H1 (cell line): ENCODE measurements at regions not wholly inside any gene's neighbourhood (a gene's known extent, or its start where the extent isn't known, plus 50 kb on each side); places are given as distances from the start of the nearest gene placed in this dataset.

Experiments used
- EGR1 ChIP-seq: IDR thresholded peaks from 2 replicates; pipeline ENCODE4 v1.6.1; 2011; ENCODE audit warnings: low read depth, low read length, borderline replicate concordance
- HDAC6 ChIP-seq: IDR thresholded peaks from one replicate; pipeline ENCODE4 v1.7.1; 2012; ENCODE audit warnings: low read depth, mild to moderate bottlenecking, inconsistent platforms, low read length, moderate library complexity
- KDM1A ChIP-seq: fragments of 200-600, 300-600 bp; sonication (generic); IDR thresholded peaks from 2 replicates; pipeline ENCODE4 v1.7.1; 2016; ENCODE audit warnings: mild to moderate bottlenecking, low read length, borderline replicate concordance
- SP1 ChIP-seq: IDR thresholded peaks from 2 replicates; pipeline ENCODE4 v1.6.1; 2011; ENCODE audit warnings: low read depth, low read length
- SP2 ChIP-seq: IDR thresholded peaks from 2 replicates; pipeline ENCODE4 v1.6.1; 2012; ENCODE audit warnings: mild to moderate bottlenecking, low read length, inconsistent platforms
- TF ChIP-seq, protein P1 (sequence below): fragments of 300-600 bp; sonication (generic); IDR thresholded peaks from 2 replicates; pipeline ENCODE4 v1.7.1; 2012; ENCODE audit warnings: low read length, moderate library complexity, mild to moderate bottlenecking, inconsistent platforms; ENCODE audit not compliant: insufficient replicate concordance

DNA sequence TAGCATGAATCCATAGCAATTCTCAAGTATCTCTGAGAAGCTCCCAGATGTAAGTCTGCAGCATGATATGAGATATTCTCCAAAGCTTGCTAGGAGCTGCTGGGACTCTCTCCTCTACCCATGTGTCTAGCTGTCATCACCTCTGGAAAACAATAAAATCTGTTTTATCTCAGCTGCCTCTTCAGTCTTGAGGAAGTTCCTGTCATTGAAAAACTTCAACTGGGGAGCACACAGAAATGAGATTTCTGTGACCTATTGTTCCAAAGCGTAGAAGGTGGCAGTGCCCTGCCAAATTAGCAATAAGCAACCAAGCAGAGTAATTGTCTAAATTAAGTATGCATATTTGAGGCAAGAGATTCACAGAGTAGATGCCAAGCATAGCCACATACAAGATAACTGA lies 1380.6 kb upstream of the RAG2 start (continued):
- TF ChIP-seq, protein P1, sequence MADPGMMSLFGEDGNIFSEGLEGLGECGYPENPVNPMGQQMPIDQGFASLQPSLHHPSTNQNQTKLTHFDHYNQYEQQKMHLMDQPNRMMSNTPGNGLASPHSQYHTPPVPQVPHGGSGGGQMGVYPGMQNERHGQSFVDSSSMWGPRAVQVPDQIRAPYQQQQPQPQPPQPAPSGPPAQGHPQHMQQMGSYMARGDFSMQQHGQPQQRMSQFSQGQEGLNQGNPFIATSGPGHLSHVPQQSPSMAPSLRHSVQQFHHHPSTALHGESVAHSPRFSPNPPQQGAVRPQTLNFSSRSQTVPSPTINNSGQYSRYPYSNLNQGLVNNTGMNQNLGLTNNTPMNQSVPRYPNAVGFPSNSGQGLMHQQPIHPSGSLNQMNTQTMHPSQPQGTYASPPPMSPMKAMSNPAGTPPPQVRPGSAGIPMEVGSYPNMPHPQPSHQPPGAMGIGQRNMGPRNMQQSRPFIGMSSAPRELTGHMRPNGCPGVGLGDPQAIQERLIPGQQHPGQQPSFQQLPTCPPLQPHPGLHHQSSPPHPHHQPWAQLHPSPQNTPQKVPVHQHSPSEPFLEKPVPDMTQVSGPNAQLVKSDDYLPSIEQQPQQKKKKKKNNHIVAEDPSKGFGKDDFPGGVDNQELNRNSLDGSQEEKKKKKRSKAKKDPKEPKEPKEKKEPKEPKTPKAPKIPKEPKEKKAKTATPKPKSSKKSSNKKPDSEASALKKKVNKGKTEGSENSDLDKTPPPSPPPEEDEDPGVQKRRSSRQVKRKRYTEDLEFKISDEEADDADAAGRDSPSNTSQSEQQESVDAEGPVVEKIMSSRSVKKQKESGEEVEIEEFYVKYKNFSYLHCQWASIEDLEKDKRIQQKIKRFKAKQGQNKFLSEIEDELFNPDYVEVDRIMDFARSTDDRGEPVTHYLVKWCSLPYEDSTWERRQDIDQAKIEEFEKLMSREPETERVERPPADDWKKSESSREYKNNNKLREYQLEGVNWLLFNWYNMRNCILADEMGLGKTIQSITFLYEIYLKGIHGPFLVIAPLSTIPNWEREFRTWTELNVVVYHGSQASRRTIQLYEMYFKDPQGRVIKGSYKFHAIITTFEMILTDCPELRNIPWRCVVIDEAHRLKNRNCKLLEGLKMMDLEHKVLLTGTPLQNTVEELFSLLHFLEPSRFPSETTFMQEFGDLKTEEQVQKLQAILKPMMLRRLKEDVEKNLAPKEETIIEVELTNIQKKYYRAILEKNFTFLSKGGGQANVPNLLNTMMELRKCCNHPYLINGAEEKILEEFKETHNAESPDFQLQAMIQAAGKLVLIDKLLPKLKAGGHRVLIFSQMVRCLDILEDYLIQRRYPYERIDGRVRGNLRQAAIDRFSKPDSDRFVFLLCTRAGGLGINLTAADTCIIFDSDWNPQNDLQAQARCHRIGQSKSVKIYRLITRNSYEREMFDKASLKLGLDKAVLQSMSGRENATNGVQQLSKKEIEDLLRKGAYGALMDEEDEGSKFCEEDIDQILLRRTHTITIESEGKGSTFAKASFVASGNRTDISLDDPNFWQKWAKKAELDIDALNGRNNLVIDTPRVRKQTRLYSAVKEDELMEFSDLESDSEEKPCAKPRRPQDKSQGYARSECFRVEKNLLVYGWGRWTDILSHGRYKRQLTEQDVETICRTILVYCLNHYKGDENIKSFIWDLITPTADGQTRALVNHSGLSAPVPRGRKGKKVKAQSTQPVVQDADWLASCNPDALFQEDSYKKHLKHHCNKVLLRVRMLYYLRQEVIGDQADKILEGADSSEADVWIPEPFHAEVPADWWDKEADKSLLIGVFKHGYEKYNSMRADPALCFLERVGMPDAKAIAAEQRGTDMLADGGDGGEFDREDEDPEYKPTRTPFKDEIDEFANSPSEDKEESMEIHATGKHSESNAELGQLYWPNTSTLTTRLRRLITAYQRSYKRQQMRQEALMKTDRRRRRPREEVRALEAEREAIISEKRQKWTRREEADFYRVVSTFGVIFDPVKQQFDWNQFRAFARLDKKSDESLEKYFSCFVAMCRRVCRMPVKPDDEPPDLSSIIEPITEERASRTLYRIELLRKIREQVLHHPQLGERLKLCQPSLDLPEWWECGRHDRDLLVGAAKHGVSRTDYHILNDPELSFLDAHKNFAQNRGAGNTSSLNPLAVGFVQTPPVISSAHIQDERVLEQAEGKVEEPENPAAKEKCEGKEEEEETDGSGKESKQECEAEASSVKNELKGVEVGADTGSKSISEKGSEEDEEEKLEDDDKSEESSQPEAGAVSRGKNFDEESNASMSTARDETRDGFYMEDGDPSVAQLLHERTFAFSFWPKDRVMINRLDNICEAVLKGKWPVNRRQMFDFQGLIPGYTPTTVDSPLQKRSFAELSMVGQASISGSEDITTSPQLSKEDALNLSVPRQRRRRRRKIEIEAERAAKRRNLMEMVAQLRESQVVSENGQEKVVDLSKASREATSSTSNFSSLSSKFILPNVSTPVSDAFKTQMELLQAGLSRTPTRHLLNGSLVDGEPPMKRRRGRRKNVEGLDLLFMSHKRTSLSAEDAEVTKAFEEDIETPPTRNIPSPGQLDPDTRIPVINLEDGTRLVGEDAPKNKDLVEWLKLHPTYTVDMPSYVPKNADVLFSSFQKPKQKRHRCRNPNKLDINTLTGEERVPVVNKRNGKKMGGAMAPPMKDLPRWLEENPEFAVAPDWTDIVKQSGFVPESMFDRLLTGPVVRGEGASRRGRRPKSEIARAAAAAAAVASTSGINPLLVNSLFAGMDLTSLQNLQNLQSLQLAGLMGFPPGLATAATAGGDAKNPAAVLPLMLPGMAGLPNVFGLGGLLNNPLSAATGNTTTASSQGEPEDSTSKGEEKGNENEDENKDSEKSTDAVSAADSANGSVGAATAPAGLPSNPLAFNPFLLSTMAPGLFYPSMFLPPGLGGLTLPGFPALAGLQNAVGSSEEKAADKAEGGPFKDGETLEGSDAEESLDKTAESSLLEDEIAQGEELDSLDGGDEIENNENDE, result no peak
- TF ChIP-seq KDM1A, result no peak
- TF ChIP-seq HDAC6, result no peak
- TF ChIP-seq EGR1, result no peak
- TF ChIP-seq SP2, result no peak
- TF ChIP-seq SP1, result no peak
